ENCODE measurements at regions not wholly inside any gene's neighbourhood (a gene's known extent, or its start where the extent isn't known, plus 50 kb on each side); places are given as distances from the start of the nearest gene placed in this dataset.
A peak's percentile ranks its signal among the peaks of the same experiment; 100 is the strongest.

- Mint-ChIP-seq H3K27me3 (ENCODE audit: insufficient read depth) (peaks cover 7% of the 10 kb centered on the region), H3K4me3 (no peak overlapping the region), H3K9me3 (no peaks in the 10 kb centered on the region), H3K36me3 (ENCODE audit: low read depth) (no peaks in the 10 kb centered on the region), H3K27ac (no peak overlapping the region), H3K4me1 (no peaks in the 10 kb centered on the region)
- H3K27me3 ChIP-seq (ENCODE audit: control insufficient read depth, insufficient read depth, low read length, poor library complexity, severe bottlenecking), result no peaks in the 10 kb centered on the region
- no peak overlapping the region for H3K4me3 ChIP-seq (ENCODE audit: low read length)
- H3K9ac ChIP-seq (ENCODE audit: extremely low read depth, low read length, poor library complexity, severe bottlenecking), result no peak overlapping the region
- peak; percentile 38 for DNase-seq
- 95 to 100% methylated on average over 6 to 13 of the region's 13 CpGs for WGBS, 2 experiments (ENCODE audit: insufficient coverage in 1 of 2, insufficient read length in 1 of 2)
- no peaks in the 10 kb centered on the region for H3K36me3 ChIP-seq (ENCODE audit: control insufficient read depth, insufficient read depth, low read length)
- H3K9me3 ChIP-seq (ENCODE audit: control insufficient read depth, low read length), result no peaks in the 10 kb centered on the region
- no peak for TF ChIP-seq CTCF (conservative IDR thresholded peaks at IDR 0.05)
- H3K4me1 ChIP-seq (ENCODE audit: control insufficient read depth, insufficient read depth, low read length), result no peaks in the 10 kb centered on the region
- H3K27ac ChIP-seq (ENCODE audit: low read depth, low read length), result no peak overlapping the region
Observed at GRCh38 chr6:167566711-167567141, 241.8 kb downstream of the TTLL2 start.

- no peak for TF ChIP-seq CTCF (conservative IDR thresholded peaks at IDR 0.05)
- Mint-ChIP-seq H3K27ac (no peak overlapping the region), H3K36me3 (ENCODE audit: low read depth) (no peaks in the 10 kb centered on the region), H3K9me3 (no peaks in the 10 kb centered on the region), H3K27me3 (ENCODE audit: insufficient read depth) (peaks cover 7% of the 10 kb centered on the region), H3K4me3 (no peak overlapping the region), H3K4me1 (no peaks in the 10 kb centered on the region)
- Histone ChIP-seq H3K4me3 (ENCODE audit: low read length) (no peak overlapping the region), H3K27me3 (ENCODE audit: control insufficient read depth, insufficient read depth, low read length, poor library complexity, severe bottlenecking) (no peaks in the 10 kb centered on the region), H3K9me3 (ENCODE audit: control insufficient read depth, low read length) (no peaks in the 10 kb centered on the region), H3K9ac (ENCODE audit: extremely low read depth, low read length, poor library complexity, severe bottlenecking) (no peak overlapping the region), H3K27ac (ENCODE audit: low read depth, low read length) (no peak overlapping the region), H3K36me3 (ENCODE audit: control insufficient read depth, insufficient read depth, low read length) (no peaks in the 10 kb centered on the region), H3K4me1 (ENCODE audit: control insufficient read depth, insufficient read depth, low read length) (no peaks in the 10 kb centered on the region)
- peak; percentile 22 for DNase-seq
- 94 to 96% methylated on average over 20 to 26 of the region's 26 CpGs for WGBS, 2 experiments (ENCODE audit: insufficient coverage in 1 of 2, insufficient read length in 1 of 2)
Observed at GRCh38 chr6:167567142-167568033, 242.5 kb downstream of the TTLL2 start.

- Mint-ChIP-seq H3K4me1 (no peaks in the 10 kb centered on the region), H3K27me3 (ENCODE audit: insufficient read depth) (peaks cover 5% of the 10 kb centered on the region), H3K4me3 (no peak overlapping the region), H3K27ac (no peak overlapping the region), H3K9me3 (no peaks in the 10 kb centered on the region), H3K36me3 (ENCODE audit: low read depth) (no peaks in the 10 kb centered on the region)
- peak; percentile 32 for DNase-seq
- H3K9me3 ChIP-seq (ENCODE audit: control insufficient read depth, low read length), result no peaks in the 10 kb centered on the region
- H3K27ac ChIP-seq (ENCODE audit: low read depth, low read length), result no peak overlapping the region
- no peak overlapping the region for H3K4me3 ChIP-seq (ENCODE audit: low read length)
- no peak for TF ChIP-seq CTCF (conservative IDR thresholded peaks at IDR 0.05)
- no peaks in the 10 kb centered on the region for H3K27me3 ChIP-seq (ENCODE audit: control insufficient read depth, insufficient read depth, low read length, poor library complexity, severe bottlenecking)
- no peak overlapping the region for H3K9ac ChIP-seq (ENCODE audit: extremely low read depth, low read length, poor library complexity, severe bottlenecking)
- WGBS, 2 experiments (ENCODE audit: insufficient coverage in 1 of 2, insufficient read length in 1 of 2), result 94 to 97% methylated on average over 12 to 18 of the region's 18 CpGs
- no peaks in the 10 kb centered on the region for H3K4me1 ChIP-seq (ENCODE audit: control insufficient read depth, insufficient read depth, low read length)
- H3K36me3 ChIP-seq (ENCODE audit: control insufficient read depth, insufficient read depth, low read length), result no peaks in the 10 kb centered on the region
Observed at GRCh38 chr6:167568407-167569024, 243.6 kb downstream of the TTLL2 start.

Data from endodermal cell (in vitro differentiated cells).